GM19035 (cell line): ENCODE measurements at regions not wholly inside any gene's neighbourhood (a gene's known extent, or its start where the extent isn't known, plus 50 kb on each side); places are given as distances from the start of the nearest gene placed in this dataset.

Source experiments
- ATAC-seq: cut with Tn5 transposase; IDR thresholded peaks from one replicate; pipeline ENCODE4 v1.9.1; 2021; ENCODE audit not compliant: unreplicated experiment

GRCh38 chr10:6342096-6342685 lies 139.5 kb downstream of the PFKFB3 start:
- ATAC-seq: no peak

GRCh38 chr10:6343305-6344010 lies 140.7 kb downstream of the PFKFB3 start:
- ATAC-seq: no peak

- ATAC-seq: no peak
Measured at GRCh38 chr10:6345404-6345803, 142.7 kb downstream of the PFKFB3 start.

- ATAC-seq: no peak
Measured at GRCh38 chr10:6346631-6347030, 143.9 kb downstream of the PFKFB3 start.

- ATAC-seq: peak; percentile 29
Measured at GRCh38 chr10:6347391-6347951, 144.7 kb downstream of the PFKFB3 start.

GRCh38 chr10:6348096-6348874 lies 145.6 kb downstream of the PFKFB3 start:
- peak; percentile 92 for ATAC-seq

GRCh38 chr10:6349846-6350535 lies 147.3 kb downstream of the PFKFB3 start:
- no peak for ATAC-seq

- no peak for ATAC-seq
Measured at GRCh38 chr10:6350609-6351008, 147.9 kb downstream of the PFKFB3 start.

GRCh38 chr10:6351495-6351894 lies 148.8 kb downstream of the PFKFB3 start:
- no peak for ATAC-seq

GRCh38 chr10:6353526-6353925 lies 150.8 kb downstream of the PFKFB3 start:
- no peak for ATAC-seq

GRCh38 chr10:6354168-6354772 lies 151.5 kb downstream of the PFKFB3 start:
- no peak for ATAC-seq

GRCh38 chr10:6356280-6356793 lies 153.6 kb downstream of the PFKFB3 start:
- ATAC-seq: no peak

- no peak for ATAC-seq
Measured at GRCh38 chr10:6361869-6362268, 159.1 kb downstream of the PFKFB3 start.

GRCh38 chr10:6362879-6363278 lies 160.1 kb downstream of the PFKFB3 start:
- no peak for ATAC-seq

- no peak for ATAC-seq
Measured at GRCh38 chr10:6363511-6363910, 160.8 kb downstream of the PFKFB3 start.

GRCh38 chr10:6364283-6364682 lies 161.6 kb downstream of the PFKFB3 start:
- no peak for ATAC-seq

GRCh38 chr10:6364893-6365292 lies 162.2 kb downstream of the PFKFB3 start:
- no peak for ATAC-seq

- no peak for ATAC-seq
Measured at GRCh38 chr10:6365384-6365783, 162.7 kb downstream of the PFKFB3 start.
